Hematopoietic multipotent progenitor cell treated with erythropoietin and hydrocortisone succinate and interleukin-3 and kit ligand, for 6 days (in vitro differentiated cells): ENCODE measurements at regions not wholly inside any gene's neighbourhood (a gene's known extent, or its start where the extent isn't known, plus 50 kb on each side); places are given as distances from the start of the nearest gene placed in this dataset.
"Not testable (repeated sequence)": the region's sequence is repeated elsewhere in the genome, so short reads cannot be mapped to it uniquely, and the experiment has no call there.

Source experiments
- DNase-seq: peaks from one replicate; pipeline ENCODE4 v3.0.0-alpha.2; 2015

DNA sequence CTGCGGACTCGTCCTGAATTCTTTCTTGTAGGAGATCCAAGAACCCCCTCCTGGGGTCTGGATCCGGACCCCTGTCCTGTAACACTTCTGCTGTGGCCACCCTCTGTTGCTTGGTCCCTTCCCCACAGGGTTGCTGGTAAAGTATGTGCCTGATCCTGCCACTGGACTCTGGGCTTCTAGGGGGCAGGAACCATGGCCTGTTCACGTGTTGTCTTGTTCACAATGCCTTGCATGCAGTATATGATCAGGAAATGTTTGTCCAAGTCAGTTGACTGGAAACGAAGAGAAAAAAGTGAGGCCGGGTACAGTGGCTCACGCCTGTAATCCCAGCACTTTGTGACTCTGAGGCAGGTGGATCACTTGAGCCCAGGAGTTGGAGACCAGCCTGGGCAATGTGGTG lies 139.3 kb upstream of the ALDH1B1 start:
- no peak for DNase-seq

DNA sequence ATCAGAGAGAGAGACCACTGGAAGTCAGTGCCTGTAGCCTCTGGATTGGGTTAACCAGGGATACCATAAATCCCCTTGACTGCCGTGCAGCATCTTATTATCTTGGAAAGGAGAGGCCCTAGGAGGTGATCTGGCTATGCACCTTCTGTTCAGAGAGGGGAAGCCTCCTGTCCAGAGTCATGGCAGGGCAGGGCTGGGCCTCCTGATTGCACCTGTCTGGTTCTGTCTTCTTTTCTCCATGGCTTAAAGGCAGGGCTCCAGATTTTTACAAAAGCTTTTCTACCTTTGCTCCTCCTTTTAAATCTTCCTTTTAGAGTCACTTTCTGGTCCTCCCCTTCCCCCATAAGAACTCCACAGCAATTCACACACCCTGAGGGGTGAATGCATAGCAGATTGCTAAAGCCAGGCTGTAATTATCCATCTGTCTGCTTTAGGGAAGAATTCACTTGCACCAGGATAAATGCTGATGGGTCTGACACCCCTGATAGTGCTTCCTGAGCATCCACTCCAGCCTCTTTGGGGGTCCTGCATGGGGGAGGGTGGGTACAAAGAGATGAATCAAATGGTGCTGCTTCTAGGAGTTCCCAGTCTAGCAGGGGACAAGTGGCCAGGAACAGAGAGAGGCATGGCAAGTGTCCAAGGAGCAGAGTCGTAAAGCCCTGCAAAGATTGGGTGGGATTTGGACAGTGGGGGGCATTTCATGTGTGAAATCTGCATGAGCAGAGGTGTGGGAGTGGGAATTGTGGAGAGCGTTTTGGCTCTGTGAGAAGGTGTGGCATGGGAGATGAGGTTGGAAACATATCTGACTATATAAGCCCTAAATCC lies 141.3 kb upstream of the ALDH1B1 start:
- no peak for DNase-seq

DNA sequence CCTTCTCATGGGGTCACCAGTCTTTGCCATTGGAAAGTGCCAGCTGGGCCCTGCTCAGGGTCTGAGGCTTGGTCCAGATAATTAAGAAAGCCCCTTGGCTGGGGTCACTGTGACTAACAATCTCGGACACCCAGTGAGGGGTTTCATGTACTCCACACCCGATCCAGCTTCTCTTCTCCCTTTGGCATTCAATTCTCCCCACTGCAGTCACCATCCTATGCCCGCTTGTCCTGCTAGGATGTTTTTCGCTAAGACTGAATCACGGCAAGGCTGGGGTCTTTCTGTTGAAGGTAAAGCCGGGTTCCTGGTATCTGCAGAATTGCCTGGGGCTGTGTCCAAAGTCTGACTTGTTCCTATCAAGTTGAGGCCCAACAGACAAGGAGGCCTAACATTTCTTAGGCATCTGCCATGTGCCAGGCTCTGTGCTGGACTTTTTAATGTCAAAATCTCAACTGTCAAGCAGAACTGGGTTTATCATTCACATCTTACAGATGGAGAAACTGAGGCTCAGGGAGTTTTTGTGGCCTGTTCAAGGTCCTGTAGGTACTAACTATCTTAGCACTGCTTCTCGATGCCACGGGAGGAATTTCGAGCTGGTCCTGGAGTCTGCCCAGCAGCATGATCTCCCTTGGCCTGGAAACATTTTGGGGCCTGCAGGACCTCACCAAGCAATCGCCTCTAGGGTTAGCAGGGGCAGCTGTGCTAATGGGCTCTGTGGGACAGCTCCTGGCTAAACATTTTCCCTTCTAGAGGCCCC lies 142.0 kb upstream of the ALDH1B1 start:
- DNase-seq: no peak

GRCh38 chr9:38249587-38250210 lies 142.8 kb upstream of the ALDH1B1 start:
- no peak for DNase-seq

DNA sequence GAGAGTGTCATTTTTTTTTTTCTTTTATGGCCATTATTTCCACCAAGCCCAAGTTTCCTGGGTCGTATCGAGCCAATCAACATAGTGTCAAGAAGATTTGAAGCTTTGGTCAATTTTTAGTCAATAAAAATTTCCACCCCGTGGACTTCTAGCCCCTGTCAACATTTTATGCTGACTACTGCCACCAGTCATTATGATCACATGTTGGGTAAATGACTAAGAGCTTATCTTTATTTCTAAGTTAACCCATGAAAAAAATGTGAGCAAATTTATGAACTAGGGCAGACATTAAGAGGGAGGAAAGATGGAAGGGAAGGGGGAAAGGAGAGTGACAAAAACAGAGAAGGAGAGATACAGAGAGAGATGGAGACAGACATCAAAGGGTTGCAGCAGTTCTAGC lies 143.5 kb upstream of the ALDH1B1 start:
- no peak for DNase-seq

DNA sequence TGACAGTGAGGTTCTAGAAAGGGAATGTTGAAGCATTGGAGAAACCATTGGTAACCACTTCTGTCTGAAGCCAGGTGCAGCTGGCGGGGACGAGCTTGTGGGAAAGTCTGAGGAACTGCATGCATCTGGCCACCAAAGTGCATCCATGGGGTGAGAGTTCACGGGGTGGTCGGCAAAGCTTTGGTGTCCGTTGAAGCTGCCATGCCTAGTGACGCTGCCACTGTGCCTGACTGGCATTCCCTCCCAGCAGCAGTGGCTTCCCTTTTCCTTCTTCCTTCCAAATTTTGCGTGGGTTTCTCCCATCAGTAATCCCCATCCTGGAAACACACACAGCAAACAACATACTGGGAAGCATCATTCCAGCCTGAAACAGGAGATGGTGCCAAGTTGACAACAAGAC lies 145.7 kb upstream of the ALDH1B1 start:
- DNase-seq: no peak

DNA sequence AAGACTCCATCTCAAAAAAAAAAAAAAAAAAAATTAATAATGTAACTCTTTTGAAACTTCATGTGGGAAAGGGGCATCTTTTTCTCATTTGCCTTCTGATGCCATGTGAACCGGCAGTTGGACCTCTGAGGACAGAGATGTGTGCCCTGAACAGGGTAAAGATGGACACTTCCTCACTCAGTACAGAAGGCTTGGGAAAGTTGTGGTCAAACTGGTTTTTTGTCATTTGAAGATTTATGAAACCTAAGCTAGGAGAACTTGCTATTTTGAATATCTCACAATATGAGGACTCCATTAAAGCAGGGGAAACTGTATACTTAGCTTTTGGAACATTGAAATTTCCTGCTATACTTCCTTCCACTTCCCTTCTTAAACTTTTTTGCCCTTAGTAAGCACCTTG lies 147.5 kb upstream of the ALDH1B1 start:
- DNase-seq: no peak

DNA sequence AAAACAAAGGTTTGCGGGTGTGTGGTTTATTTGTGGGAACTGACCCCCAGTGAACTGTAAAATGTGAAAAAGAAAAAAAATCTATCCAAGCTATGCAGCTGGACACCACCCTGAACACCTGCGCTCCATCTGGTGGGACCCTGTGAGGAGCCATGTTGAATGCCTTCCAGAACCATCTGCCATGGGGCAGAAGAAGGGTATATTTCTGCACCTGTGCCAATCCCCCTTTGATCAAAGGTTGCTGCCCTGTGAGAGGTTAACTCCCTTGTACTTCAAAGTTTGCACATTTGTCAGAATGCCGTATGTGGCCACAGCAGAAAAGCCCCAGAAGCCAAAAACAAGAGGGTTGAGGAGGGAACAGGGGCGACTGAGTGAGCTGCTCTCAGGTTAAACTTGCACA lies 148.5 kb upstream of the ALDH1B1 start:
- DNase-seq: no peak

DNA sequence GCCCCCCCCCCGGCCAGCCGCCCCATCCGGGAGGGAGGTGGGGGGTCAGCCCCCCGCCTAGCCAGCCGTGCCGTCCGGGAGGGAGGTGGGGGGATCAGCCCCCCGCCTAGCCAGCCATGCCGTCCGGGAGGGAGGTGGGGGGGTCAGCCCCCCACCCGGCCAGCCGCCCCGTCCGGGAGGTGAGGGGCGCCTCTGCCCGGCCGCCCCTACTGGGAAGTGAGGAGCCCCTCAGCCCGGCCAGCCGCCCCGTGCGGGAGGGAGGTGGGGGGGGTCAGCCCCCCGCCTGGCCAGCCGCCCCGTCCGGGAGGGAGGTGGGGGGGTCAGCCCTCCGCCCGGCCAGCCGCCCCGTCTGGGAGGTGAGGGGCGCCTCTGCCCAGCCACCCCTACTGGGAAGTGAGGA lies 150.4 kb upstream of the ALDH1B1 start:
- not testable (repeated sequence) for DNase-seq

DNA sequence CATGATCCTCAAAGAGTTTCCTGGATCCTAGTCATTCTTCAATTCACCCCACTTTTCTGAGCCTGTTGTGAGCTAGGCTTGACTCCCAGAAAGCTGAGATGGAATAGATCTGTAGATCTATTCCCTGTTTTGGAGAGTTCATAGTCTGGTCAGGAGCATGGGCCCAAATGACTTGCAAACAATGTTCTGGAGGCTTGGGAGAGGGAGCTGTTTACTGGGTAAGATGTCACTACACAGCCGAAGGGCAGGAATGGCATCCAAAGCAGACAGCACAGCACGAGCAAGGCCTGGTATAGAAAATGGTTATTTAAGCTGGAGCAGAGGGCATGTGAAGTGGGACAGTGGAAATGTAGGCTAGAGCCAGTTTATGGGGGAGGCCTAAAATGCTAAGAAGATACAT lies 152.5 kb upstream of the ALDH1B1 start:
- DNase-seq: no peak

DNA sequence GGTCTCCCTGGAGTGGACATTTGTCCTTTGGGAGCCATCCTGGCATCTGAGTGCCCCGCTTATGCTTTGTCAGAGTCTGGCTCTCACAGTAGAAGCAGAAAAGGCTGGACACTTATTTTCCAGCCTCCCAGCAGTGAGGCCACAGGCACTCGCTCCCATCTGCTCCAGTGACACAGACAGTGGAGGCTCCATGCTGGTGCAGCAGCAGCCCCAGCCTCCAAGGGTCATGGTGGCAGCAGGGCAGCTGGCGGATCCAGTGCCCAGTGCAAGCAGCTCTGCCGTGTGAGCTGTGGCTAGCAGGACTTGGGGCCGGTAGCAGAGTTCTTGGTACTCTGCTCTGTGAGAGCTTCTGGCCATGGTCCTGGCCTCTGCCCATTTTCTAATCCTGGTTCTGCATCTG lies 157.3 kb upstream of the ALDH1B1 start:
- DNase-seq: no peak

GRCh38 chr9:38234479-38235170 lies 157.9 kb upstream of the ALDH1B1 start:
- no peak for DNase-seq

GRCh38 chr9:38233796-38234355 lies 158.6 kb upstream of the ALDH1B1 start:
- DNase-seq: no peak

- no peak for DNase-seq
Measured at GRCh38 chr9:38233343-38233742, 159.2 kb upstream of the ALDH1B1 start.

- no peak for DNase-seq
Measured at GRCh38 chr9:38232895-38233294, 159.6 kb upstream of the ALDH1B1 start.

DNA sequence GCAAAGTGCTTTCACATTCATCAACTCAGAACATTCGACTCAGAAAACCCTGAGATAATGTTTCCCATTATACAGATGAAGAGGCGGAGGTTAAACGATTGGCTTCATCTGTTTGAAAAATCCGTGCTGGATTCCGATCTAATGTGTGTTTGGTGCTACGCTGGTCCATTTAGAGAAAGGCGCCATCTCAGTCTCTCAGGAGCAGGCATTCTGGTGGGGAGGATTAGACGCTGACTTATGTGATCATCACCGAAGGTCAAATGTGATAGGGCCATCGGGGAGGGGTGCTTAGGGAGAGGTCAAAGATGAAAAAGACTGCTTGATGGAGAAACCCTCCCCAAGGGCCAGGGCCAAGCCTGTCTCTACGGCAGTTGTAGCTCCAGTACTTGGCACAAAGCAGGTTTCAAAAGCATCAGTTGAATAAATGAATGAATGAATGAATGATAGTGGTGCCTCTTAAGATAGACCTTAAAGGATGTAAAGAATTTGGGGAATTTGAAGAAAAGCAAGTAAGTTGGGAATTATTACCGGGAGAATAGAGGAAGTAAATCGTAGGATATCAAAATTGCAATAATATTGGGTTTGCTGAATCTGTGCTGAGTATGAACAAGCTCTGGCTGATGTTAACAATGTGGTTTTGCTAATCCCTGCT lies 160.6 kb upstream of the SHB start:
- no peak for DNase-seq

GRCh38 chr9:38229104-38229500 lies 160.1 kb upstream of the SHB start:
- no peak for DNase-seq

DNA sequence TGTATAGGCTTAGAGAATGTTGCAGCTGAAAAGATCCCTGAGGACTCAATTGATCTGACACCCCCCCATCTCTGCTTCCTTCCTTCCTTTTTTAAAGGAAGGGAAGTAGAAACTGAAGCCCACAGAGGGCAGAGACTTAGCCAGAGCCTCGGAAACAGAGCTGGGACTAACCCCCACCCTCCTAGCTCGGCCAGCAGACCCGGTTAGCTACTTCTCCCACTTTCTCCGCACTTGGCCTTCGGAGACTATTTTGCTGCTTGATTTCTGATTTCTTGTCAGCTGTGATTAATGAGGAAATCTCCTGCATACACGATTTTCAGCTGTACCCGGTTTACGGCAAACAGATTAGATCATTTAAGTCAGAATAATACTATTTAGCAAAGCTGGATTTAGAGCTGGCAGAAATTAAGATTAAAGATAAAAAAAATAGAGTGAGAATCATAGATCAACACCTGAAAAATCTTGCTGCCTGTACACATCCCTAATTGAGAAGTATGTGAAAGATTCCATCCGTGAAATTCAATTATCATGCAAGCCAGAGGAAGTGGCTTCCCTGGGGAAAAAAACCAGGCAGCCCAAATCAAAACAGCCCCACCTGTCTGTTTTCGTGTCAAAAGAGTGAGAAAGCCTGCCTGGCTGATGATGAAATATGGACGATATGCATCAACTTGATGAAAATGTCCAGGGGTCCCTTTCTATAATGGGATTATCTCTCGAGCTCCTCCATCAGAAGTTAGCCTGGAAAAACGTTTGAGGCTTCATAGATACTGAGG lies 159.5 kb upstream of the SHB start:
- DNase-seq: no peak

- DNase-seq: peak; percentile 37
Measured at GRCh38 chr9:38227656-38228055, 158.6 kb upstream of the SHB start.

- peak; percentile 73 for DNase-seq
Measured at GRCh38 chr9:38227061-38227540, 158.1 kb upstream of the SHB start.

DNA sequence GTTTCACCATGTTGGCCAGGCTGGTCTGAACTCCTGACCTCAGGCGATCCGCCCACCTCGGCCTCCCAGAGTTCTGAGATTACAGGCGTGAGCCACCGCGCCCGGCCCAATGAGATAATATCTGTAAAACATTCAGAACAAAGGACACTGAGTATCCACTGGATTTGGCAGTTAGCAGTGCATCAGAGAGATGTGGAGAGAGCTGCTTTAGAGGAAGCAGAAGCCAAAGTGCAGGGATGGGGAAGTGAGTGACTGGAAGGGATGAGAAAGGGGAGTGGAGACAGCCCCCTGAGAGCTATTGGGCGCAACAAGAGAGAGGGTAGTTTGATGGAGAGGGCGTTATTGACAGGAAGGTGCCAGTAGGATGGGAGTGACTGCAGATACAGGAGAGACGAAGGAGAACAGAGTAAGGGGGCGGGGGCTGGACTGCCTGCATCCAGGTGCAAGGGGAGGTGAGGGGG lies 157.5 kb upstream of the SHB start:
- DNase-seq: peak; percentile 17
